HG03460 (cell line): ENCODE measurements at regions not wholly inside any gene's neighbourhood (a gene's known extent, or its start where the extent isn't known, plus 50 kb on each side); places are given as distances from the start of the nearest gene placed in this dataset.
"Not testable (repeated sequence)": the region's sequence is repeated elsewhere in the genome, so short reads cannot be mapped to it uniquely, and the experiment has no call there.

Experiments
- ATAC-seq: cut with Tn5 transposase; IDR thresholded peaks from one replicate; pipeline ENCODE4 v1.9.1; 2021; ENCODE audit not compliant: unreplicated experiment

DNA sequence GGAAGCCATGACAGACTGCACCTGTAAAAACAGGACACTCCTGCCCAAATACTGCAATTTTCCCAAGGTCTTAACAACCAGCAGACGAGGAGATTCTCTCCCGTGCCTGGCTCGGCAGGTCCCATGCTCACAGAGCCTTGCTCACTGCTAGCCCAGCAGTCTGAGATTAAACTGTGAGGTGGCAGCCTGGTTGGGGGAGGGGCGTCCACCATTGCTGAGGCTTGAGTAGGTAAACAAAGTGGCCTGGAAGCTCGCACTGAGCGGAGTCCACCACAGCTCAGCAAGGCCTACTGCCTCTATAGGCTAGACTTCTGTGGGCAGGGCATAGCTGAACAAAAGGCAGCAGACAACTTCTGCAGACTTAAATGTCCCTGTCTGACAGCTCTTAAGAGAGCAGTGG lies 80.3 kb downstream of the ANXA5 start:
- ATAC-seq = not testable (repeated sequence)

DNA sequence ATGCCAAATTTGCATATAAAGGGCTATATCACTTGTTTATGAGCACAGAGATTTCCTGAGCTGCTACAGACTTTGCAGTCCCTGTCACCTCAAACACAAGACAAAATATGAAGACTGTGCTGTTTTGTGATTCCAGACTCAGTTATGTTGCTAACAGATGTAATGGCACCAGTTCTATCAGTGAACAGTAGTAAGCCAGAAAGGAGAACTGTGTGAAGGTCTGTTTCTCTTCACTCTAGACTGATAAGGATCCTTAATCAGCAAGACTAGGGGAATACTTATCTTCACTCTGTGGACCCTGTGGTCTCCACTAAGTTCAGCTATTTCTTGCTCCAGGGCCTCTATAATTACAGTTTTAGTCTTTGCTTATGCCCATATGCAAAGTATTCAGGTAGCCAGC lies 82.7 kb downstream of the ANXA5 start:
- ATAC-seq = no peak

DNA sequence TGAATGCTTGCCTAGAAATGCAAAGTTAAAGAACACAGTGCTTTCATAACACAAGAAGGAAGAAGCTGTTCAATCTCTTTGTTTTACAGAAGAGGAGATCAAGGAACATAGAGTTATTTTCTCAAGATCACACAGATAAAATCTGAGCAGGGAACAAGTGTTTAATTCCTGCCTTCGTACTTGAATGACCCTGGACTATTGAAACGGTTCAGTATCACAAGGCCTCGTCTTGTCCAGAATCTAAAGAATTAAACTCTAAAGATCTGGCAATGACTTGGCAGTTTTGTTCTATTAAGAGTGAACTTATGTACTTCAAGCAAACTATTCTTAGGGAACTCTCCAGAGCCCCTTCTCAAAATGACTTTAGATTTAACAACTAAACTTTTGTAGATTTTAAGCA lies 97.7 kb downstream of the ANXA5 start:
- ATAC-seq = no peak

DNA sequence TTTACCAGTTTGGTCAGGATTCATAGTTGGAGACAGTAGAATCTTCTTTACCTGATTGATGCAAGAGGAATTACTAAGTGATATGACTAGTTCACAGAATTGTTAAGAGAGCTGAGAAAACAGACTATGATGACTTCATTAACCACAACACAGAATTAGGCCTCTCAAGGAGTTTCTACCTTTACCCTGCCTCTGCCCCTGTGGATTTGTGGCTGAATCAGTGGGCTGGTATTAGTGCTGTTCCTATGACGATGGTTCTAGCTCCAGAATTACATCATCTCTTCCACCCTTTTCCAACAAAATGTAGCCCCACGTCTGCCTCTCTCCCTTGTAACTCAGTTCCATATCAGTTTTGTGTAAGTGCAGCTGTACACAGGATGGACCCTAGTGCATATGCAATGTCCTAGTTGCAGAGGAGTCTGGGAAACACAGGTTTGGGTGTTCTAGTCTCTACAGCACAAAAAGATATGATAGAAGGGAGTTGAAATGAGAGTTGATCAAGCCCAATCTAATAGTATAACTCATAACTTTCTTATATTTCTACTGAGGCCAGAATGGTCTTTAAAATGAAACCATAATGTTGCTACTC lies 99.3 kb downstream of the ANXA5 start:
- ATAC-seq = peak; percentile 79

DNA sequence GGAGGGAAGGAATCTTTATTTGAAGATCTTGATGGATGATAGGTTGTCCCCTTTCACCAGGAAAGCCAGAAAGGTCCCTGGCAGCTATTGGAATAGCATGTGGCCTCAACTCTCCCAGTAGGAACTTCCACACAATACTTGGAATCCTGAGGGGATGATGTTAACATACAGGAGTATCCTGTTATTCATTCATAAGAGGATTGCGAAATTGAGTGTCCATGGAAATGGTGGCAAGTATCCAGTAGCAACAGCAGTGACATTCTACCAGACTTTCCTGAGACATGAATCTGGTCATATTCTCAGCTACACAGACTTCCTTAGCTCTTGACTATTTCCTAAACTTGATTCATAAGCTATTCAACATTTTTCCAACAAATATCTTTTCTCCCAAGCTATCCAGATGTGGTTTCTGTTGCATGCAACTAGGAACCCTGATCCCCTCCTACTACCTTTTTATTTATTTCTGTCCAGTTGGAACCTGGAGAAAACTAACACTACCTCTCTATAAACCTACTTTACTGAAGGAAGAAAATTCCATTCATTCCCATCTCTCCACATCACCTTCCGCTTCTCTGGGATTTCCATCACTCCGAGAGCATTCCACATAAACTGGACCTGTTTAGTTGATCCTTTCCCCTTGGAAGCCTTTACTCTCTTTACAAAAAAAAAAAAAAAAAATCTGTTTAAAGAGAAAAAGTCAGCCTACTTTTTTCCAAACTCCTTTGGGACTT lies 101.8 kb downstream of the ANXA5 start:
- no peak for ATAC-seq

DNA sequence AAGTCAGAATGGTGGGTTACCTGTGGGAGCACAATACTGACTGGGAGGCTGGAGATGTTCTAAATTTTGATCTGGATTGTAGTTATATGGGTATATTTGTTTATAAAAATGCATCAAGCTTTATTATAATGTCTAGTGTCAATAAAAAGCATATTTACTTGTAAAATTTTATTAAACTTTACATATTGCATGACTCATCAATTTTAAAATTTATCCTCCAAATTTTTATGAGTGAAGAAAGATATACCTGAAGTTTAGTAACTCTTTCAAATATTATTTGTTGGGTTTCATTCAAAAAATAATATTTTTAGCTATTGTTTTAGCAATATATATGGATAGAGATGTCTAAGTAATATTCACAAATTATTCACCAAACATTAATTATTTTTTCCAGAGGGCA lies 103.0 kb downstream of the ANXA5 start:
- no peak for ATAC-seq

DNA sequence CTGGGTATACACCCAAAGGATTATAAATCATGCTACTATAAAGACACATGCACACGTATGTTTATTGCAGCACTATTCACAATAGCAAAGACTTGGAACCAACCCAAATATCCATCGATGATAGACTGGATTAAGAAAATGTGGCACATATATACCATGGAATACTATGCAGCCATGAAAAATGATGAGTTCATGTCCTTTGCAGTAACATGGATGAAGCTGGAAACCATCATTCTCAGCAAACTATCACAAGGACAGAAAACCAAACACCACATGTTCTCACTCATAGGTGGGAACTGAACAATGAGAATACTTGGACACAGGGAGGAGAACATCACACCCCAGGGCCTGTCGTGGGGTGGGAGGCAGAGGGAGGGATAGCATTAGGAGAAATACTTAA lies 104.5 kb downstream of the ANXA5 start:
- not testable (repeated sequence) for ATAC-seq

DNA sequence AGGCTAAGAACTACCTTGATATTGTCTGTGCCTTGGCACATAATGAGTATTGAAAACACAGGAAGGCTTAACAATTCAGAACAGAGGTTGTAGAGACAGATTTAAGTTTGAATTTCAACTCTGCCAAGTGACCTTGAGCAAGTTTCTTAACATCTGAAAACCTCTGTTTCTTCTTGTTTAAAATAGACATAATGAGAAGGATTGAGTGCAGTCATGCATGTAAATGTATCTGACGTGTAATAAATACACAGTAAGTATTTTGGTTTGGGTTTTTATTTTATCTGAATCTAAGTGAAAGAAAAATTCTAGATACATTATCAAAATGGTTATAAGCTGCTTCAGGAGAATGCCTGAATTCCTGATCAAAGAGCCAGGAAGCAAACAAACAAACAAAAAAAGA lies 111.9 kb downstream of the ANXA5 start:
- no peak for ATAC-seq

DNA sequence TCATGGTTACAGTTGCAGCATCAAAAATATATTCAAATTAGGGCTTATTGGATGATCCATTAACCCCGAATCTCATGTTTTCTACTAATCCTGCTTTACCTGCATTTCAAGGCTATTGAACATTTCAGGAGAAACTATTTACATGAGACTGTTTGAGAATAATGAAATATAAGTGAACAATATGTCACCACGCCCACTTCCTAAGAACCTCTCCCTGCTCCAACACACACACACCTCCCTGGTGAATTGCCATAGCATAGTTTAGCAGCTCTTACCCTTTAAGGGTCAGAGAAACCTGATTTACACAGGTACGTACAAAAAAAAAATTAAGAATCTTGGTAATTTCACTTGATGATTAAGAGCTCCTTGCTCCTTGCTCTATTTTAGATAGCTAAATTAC lies 113.4 kb downstream of the ANXA5 start:
- ATAC-seq = no peak

DNA sequence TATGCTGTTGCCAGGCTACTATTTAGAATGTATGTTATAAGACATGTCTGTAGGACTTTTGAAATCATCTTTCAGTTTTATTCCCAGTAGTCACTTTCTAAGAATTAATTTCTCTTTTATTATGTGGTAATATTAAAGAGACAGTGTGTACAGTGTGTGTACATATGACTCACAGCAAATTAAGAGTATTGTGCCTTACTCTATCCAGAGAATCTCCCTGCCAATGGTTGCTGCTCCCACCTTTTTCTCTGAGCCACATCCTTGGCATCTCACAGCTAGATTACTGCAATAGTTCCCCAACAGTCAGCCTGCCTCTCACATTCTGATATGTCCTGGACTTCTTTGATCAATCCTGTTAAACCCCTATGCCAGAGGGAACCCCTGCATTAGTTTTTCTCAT lies 114.5 kb downstream of the ANXA5 start:
- no peak for ATAC-seq

DNA sequence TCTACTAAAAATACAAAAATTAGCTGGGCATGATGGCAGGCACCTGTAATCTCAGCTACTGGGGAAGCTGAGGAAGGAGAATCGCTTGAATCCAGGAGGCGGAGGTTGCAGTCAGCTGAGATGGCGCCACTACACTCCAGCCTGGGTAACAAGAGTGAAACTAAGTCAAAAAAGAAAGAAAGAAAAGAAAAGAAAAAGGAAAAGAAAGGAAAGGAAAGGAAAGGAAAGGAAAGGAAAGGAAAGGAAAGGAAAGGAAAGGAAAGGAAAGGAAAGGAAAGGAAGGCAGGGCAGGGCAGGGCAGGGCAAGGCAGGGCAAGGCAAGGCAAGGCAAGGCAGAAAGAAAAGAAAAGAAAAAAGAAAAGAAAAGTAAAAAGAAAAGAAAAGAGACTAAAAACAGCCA lies 121.4 kb downstream of the ANXA5 start:
- not testable (repeated sequence) for ATAC-seq

DNA sequence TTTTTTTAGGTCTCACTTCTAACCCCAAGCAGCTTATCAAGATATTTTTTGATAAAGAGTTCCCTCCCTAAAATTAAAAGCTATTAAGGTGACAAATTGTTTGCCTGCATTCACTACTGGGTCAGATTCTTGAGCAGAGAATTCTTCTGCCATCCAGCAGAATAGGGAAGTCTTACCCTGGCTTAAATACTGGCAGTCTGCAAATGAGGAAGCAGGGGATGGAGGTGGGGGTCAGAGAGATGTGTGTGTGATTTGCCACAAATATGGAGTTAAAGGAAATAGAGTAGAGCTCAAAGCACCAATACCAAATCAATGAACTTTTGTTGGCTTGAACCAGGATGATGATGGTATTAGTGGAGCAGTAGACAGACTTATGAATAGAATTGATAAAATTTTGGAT lies 122.2 kb downstream of the ANXA5 start:
- ATAC-seq = no peak

DNA sequence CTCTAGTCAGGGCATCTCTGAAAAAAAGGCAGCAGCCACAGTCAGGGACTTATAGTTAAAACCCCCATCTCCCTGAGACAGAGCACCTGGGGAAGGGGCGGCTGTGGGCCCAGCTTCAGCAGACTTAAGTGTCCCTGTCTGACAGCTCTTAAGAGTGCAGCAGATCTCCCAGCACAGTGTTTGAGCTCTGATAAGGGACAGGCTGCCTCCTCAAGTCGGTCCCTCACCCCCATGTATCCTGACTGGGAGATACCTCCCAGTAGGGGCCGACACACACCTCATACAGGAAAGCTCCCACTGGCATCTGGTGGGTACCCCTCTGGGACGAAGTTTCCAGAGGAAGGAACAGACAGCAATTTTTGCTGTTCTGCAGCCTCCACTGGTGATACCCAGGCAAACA lies 129.0 kb downstream of the ANXA5 start:
- ATAC-seq = no peak

DNA sequence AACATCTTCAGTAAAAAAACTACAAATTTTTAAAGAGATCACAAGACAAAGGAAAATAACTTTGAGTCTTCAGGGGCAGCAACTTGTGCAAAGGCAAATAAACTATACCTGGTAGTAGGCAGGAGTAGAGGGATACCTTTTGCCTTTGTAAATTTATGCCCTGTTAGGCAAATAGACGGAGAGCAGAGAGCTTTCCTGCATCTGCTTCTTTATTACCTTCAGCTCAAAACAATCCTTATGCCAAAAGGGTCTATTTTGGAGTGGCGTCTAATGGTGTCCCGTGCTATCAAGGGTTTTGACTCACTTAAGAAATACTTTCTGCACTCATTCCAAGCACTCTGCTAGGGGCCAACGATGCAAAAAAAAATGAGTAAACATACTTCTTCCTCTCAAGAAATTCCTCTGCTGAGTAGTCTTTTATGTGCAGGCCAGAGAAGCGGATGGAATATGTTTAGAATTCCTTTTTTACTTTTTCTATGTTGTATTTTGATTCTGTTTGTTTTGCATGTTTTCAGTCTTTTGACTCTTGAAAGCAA lies 131.9 kb downstream of the ANXA5 start:
- ATAC-seq = no peak

DNA sequence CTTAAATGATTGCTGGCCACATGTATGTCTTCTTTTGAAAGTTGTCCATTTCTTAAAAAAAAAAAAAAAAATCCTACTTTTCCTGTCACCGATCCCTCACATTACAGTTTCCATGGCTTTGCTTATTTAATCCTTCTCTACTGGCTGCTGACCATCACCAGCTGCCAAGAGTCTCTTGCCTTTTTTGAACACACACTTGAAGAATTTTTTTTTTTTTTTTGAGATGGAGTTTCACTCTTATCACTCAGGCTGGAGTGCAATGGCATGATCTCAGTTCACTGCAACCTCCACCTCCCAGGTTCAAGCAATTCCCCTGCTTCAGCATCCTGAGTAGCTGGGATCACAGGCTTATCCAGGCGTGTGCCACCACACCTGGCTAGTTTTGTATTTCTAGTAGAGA lies 134.0 kb downstream of the ANXA5 start:
- no peak for ATAC-seq

DNA sequence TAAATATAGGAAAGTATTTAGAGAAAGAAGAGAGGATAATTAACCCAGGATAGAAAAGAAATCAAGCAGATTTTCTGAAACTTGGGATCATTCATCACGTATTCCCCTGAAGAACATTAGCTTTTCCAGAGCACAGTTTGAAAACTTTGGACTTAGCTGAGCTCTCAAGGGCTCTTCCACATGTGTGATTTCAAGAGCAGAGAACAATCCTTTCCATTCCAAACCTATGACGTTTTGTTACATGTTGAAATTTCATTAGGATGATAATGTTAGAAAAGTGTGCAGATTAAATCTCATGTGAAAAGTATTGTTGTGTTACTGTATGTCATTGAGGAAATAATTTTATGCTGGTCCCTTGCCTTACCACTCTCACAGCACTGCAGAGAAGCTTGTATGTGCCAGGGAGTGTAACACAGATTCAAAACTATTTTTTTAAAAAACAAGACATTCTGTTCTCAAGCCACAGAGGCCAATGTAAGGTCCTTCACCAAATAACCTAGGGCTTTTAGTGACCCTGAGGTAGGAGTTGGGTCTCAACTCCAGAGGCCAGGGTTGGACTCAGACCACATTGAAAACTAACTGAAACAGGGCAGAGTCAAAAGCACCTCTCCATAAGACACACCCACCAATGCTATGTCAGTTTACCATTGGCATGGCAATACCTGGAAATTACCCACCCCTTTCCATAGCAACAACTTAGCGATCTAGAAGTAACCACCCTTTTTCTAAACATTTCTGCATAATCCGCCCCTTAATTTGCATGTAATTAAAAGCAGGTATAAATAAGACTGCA lies 141.3 kb downstream of the ANXA5 start:
- no peak for ATAC-seq

DNA sequence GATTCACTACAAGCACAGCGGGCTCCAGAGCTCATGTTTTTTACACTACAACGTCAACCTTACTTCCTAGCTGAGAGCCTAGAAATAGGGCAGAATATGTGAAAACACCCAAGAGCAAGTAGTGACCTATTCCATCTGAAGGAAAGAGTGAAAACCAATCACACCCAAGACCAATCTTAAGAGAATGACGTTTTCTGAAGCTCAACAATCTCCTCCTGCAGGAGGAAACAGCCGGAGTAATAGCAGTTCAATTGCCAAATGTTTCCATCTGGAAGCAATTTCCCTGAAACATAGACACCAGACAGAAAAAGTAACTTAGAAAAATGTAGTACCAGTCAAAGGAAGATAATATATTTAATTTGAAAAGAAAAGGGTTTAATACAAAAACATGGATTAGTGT lies 142.4 kb downstream of the ANXA5 start:
- no peak for ATAC-seq

DNA sequence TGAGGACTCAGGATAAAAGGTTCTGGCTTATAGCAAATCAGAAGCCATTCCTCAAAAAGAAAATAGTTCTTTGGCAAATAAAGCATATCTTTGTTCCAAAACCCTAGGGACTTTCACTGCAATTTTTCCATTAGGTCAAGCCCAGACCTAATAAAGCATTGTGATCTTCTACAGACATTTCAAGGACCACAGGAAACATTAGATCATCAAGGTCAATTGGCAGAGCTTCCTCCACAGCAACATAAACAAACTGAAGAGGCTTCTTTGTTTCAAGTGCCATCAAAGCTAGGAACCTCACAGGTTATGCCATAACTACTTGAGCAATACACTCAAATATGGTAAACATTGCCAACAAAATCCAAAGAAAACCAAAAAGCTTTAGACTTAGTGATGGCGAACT lies 144.9 kb downstream of the ANXA5 start:
- no peak for ATAC-seq

DNA sequence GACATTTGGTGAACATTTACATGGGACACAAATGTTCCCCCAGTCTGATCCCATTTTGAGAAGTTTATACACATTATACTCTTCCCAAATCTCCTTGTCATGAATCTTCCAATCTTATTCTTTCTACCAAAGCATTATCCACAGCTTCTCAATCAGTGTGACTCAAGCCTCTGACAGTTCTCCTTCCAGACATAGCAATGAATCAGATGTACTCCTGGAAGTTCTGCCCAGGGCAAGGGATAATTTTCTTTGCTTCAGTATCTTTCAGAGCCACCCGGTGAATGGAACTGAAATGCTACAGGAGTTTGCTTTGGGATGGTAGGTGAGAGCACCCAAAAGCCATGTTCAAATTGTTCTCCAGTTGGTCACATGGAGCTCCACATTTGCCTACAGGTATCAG lies 145.5 kb downstream of the ANXA5 start:
- no peak for ATAC-seq

DNA sequence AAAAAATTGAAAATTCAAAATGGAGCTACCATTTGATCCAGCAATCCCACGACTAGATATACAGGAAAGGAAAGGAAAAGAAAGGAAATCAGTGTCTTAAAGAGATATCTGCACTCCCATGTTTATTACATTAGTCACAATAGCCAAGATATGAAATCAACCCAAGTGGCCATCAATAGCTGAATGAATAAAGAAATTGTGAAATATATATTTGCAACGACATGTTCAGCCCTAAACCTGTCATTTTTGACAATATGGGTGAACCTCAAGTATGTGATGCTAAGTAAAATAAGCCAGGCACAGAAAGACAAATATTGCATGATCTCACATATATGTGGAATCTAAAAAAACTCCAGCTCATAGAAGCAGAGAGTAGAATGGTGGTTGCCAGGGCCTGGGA lies 155.1 kb downstream of the ANXA5 start:
- ATAC-seq = no peak

DNA sequence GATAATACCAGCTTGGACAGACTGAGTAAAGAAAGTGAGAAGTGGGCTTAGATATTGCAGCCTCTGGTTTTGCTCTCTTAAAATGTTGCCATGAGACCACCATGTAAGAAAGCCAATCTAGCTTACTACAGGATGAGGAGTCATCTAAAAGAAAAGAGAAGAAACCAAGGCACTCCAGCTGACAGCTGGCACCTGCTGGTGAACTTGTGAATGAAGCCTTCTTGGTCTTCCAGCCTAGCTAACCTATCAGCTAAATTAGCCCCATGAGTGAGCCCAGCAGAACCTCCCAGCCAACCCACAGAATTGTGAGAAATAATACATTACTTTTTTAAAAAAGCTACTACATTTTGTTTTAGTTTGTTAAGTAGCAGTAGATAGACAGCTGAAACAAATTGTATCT lies 154.5 kb upstream of the QRFPR start:
- no peak for ATAC-seq

DNA sequence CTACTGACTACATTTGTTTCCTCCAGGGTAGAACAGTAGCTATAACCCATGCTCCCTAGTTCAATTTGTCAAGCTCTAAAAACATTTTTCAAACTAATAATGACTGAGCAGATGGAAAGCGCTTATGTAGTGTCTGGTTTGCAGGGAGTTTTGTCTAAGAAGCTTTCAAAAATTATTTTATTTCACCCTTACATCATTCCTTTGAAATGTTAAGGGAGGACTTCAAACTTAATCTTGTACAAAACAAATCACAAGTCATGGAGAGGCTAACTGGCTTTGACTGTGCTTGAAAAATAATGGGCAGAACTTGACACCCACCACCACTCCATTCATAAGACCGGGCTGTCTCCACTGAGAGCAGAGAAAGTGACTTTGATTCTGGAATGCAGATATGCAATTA lies 153.4 kb upstream of the QRFPR start:
- ATAC-seq = no peak
